C4-2B (cell line): ENCODE measurements at regions not wholly inside any gene's neighbourhood (a gene's known extent, or its start where the extent isn't known, plus 50 kb on each side); places are given as distances from the start of the nearest gene placed in this dataset.

Experiments used
- CTCF ChIP-seq: fragments of 450-650 bp; conservative IDR thresholded peaks from 2 replicates; pipeline ENCODE4 v1.5.1; 2017; ENCODE audit warnings: mild to moderate bottlenecking
- ZFX ChIP-seq: fragments of 450-650 bp; IDR thresholded peaks from 2 replicates; pipeline ENCODE4 v1.6.1; 2017

- TF ChIP-seq CTCF (no peak), ZFX (no peak)
Measured at GRCh38 chr6:22445946-22446345, 123.4 kb upstream of the HDGFL1 start.
